ENCODE measurements at regions not wholly inside any gene's neighbourhood (a gene's known extent, or its start where the extent isn't known, plus 50 kb on each side); places are given as distances from the start of the nearest gene placed in this dataset.

GRCh38 chr4:29900336-29900735 lies 819.8 kb upstream of the PCDH7 start:
- TF ChIP-seq CTCF (IDR thresholded peaks at IDR 0.05) (no peak), POLR2A (IDR thresholded peaks at IDR 0.05) (no peak), POLR2AphosphoS5 (IDR thresholded peaks at IDR 0.05) (no peak), EP300 (IDR thresholded peaks at IDR 0.05; ENCODE audit: low read depth) (no peak)
